GM19035 (cell line): ENCODE measurements at regions not wholly inside any gene's neighbourhood (a gene's known extent, or its start where the extent isn't known, plus 50 kb on each side); places are given as distances from the start of the nearest gene placed in this dataset.

ENCODE experiments used
- ATAC-seq: cut with Tn5 transposase; IDR thresholded peaks from one replicate; pipeline ENCODE4 v1.9.1; 2021; ENCODE audit not compliant: unreplicated experiment

- no peak for ATAC-seq
These were observed 472.9 kb upstream of the AKR1E2 start for GRCh38 chr10:4353059-4353655.

- ATAC-seq = no peak
These were observed 473.5 kb upstream of the AKR1E2 start for GRCh38 chr10:4352414-4352961.

GRCh38 chr10:4351723-4352413 lies 474.1 kb upstream of the AKR1E2 start:
- no peak for ATAC-seq

- no peak for ATAC-seq
These were observed 478.6 kb upstream of the AKR1E2 start for GRCh38 chr10:4347397-4347796.

- ATAC-seq = no peak
These were observed 479.9 kb upstream of the AKR1E2 start for GRCh38 chr10:4345877-4346646.

GRCh38 chr10:4344492-4344994 lies 481.5 kb upstream of the AKR1E2 start:
- ATAC-seq = no peak

- no peak for ATAC-seq
These were observed 482.1 kb upstream of the AKR1E2 start for GRCh38 chr10:4343873-4344272.

- no peak for ATAC-seq
These were observed 482.9 kb upstream of the AKR1E2 start for GRCh38 chr10:4343091-4343490.

- no peak for ATAC-seq
These were observed 487.2 kb upstream of the AKR1E2 start for GRCh38 chr10:4338768-4339167.

- ATAC-seq = no peak
These were observed 488.4 kb upstream of the AKR1E2 start for GRCh38 chr10:4337563-4337962.

- no peak for ATAC-seq
These were observed 491.1 kb upstream of the AKR1E2 start for GRCh38 chr10:4334871-4335270.

- ATAC-seq = no peak
These were observed 492.0 kb upstream of the AKR1E2 start for GRCh38 chr10:4334015-4334414.

GRCh38 chr10:4333459-4333894 lies 492.5 kb upstream of the AKR1E2 start:
- ATAC-seq = no peak

- ATAC-seq = no peak
These were observed 493.1 kb upstream of the AKR1E2 start for GRCh38 chr10:4332764-4333458.

- ATAC-seq = no peak
These were observed 494.9 kb upstream of the AKR1E2 start for GRCh38 chr10:4331150-4331549.

- ATAC-seq = no peak
These were observed 495.4 kb upstream of the AKR1E2 start for GRCh38 chr10:4330636-4331035.

GRCh38 chr10:4329225-4329624 lies 496.8 kb upstream of the AKR1E2 start:
- ATAC-seq = no peak

- ATAC-seq = no peak
These were observed 499.4 kb upstream of the AKR1E2 start for GRCh38 chr10:4326647-4327046.

- ATAC-seq = no peak
These were observed 506.1 kb upstream of the AKR1E2 start for GRCh38 chr10:4319870-4320367.

- ATAC-seq = no peak
These were observed 509.7 kb upstream of the AKR1E2 start for GRCh38 chr10:4316161-4316810.
